ENCODE measurements at regions not wholly inside any gene's neighbourhood (a gene's known extent, or its start where the extent isn't known, plus 50 kb on each side); places are given as distances from the start of the nearest gene placed in this dataset.

DNA sequence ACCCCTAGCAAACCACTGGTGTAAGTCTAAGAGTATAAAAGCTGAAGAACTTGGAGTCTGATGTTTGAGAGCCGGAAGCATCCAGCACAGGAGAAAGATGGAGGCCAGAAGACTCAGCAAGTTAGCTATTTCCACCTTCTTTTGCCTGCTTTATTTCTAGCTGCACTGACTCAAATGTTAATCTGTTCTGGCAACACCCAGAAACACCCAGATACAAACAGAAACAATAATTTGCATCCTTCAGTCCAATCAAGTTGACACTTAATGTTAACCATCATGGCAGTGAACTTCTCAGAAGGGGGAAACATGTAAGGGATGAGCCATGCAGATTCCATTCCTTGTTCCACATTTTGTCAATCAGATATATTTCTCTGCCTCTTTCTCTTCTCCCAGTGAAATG, 101.8 kb upstream of the FERD3L start:
- H3K4me3 ChIP-seq (ENCODE audit: low read depth, low read length): no peak overlapping the region
- H3K36me3 ChIP-seq (ENCODE audit: control insufficient read depth, insufficient read depth, low read length): no peaks in the 10 kb centered on the region
- TF ChIP-seq, protein P1, sequence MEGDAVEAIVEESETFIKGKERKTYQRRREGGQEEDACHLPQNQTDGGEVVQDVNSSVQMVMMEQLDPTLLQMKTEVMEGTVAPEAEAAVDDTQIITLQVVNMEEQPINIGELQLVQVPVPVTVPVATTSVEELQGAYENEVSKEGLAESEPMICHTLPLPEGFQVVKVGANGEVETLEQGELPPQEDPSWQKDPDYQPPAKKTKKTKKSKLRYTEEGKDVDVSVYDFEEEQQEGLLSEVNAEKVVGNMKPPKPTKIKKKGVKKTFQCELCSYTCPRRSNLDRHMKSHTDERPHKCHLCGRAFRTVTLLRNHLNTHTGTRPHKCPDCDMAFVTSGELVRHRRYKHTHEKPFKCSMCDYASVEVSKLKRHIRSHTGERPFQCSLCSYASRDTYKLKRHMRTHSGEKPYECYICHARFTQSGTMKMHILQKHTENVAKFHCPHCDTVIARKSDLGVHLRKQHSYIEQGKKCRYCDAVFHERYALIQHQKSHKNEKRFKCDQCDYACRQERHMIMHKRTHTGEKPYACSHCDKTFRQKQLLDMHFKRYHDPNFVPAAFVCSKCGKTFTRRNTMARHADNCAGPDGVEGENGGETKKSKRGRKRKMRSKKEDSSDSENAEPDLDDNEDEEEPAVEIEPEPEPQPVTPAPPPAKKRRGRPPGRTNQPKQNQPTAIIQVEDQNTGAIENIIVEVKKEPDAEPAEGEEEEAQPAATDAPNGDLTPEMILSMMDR (IDR thresholded peaks at IDR 0.05; ENCODE audit: insufficient read depth, low read length, severe bottlenecking): no peak
- DNase-seq (ENCODE audit: low read depth) (no peak), FAIRE-seq (no peak)
- no peaks in the 10 kb centered on the region for H3K27me3 ChIP-seq (ENCODE audit: control insufficient read depth, insufficient read depth, low read length)

DNA sequence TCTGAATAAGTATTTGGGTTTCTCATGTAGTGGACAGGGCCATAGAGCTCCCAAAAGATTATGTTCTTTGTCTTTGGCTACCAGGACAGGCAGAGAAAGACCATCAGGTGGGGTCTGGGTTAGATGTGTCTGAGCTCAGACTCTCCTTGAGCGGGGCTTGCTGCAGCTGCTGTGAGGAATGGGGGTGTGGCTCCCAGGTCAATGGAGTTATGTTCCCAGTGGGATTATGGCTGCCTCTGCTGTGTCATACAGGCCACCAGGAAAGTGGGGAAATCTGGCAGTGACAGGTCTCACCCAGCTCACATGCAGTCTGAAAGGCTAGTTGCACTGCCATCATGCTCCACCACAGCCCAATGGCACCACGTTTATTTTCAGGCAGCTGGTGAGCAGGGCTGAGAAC, 97.0 kb upstream of the FERD3L start:
- Histone ChIP-seq H3K4me3 (ENCODE audit: low read depth, low read length) (no peak overlapping the region), H3K36me3 (ENCODE audit: control insufficient read depth, insufficient read depth, low read length) (no peaks in the 10 kb centered on the region), H3K27me3 (ENCODE audit: control insufficient read depth, insufficient read depth, low read length) (no peaks in the 10 kb centered on the region)
- FAIRE-seq (no peak), DNase-seq (ENCODE audit: low read depth) (no peak)
- TF ChIP-seq, protein P1 (IDR thresholded peaks at IDR 0.05; ENCODE audit: insufficient read depth, low read length, severe bottlenecking): no peak

DNA sequence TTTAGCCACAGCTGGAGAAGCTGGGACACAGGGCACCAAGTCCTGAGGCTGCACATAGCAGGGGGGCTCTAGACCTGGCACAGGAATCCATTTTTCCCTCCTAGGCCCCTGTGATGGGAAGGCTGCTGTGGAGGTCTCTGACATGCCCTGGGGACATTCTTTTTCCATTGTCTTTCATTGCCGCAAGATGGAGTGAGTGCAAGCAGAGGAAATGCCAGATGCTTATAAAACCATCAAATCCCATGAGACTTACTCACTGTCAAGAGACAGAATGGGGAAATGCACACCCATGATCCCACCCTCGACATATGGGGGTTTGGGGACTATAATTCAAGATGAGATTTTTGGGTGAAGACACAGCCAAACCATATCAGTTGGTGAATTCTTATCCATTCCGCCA, 94.7 kb upstream of the FERD3L start:
- Histone ChIP-seq H3K4me3 (ENCODE audit: low read depth, low read length) (no peak overlapping the region), H3K27me3 (ENCODE audit: control insufficient read depth, insufficient read depth, low read length) (no peaks in the 10 kb centered on the region), H3K36me3 (ENCODE audit: control insufficient read depth, insufficient read depth, low read length) (no peaks in the 10 kb centered on the region)
- TF ChIP-seq, protein P1 (IDR thresholded peaks at IDR 0.05; ENCODE audit: insufficient read depth, low read length, severe bottlenecking): no peak
- DNase-seq (ENCODE audit: low read depth): no peak
- no peak for FAIRE-seq

DNA sequence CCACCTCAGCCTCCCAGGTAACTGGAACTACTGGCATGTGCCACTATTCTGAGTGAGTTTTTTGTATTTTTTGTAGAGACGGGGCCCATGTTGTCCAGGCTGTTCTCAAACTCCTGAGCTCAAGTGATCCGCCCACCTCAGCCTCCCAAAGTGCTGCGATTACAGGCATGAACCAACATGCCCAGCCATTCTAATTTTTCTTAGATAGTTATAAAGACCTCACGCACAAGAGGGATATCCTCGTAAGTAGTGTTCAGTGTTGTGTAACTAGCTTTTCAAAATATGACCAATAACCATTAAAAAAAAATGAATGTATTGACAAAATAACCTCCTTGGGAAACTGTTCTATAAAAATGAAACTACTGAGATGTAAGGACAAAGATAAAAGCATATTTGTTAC, 90.5 kb upstream of the FERD3L start:
- no peak for FAIRE-seq
- Histone ChIP-seq H3K4me3 (ENCODE audit: low read depth, low read length) (no peak overlapping the region), H3K27me3 (ENCODE audit: control insufficient read depth, insufficient read depth, low read length) (no peaks in the 10 kb centered on the region), H3K36me3 (ENCODE audit: control insufficient read depth, insufficient read depth, low read length) (no peaks in the 10 kb centered on the region)
- DNase-seq (ENCODE audit: low read depth): peak; percentile 52
- TF ChIP-seq, protein P1 (IDR thresholded peaks at IDR 0.05; ENCODE audit: insufficient read depth, low read length, severe bottlenecking): no peak

DNA sequence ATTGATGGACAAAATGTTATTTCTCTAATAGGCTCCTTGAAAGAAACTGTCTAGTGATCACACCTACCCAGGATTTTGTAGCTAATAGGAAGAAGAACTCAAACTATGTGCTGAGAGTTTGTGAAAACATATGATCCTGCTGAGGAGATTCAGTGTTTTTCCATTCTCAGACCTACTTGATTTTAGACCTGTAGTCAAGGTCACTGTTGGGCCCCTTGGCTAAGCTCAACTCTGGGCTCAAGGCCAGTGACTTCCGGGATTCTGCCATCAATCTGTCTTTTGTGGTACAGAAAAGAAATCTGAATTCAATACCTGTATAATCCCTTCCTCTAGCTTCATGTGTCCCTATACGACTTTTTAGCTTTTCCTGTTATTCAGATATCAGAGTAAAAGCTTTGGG, 79.7 kb upstream of the FERD3L start:
- DNase-seq (ENCODE audit: low read depth): no peak
- Histone ChIP-seq H3K4me3 (ENCODE audit: low read depth, low read length) (no peak overlapping the region), H3K36me3 (ENCODE audit: control insufficient read depth, insufficient read depth, low read length) (no peaks in the 10 kb centered on the region), H3K27me3 (ENCODE audit: control insufficient read depth, insufficient read depth, low read length) (no peaks in the 10 kb centered on the region)
- TF ChIP-seq, protein P1 (IDR thresholded peaks at IDR 0.05; ENCODE audit: insufficient read depth, low read length, severe bottlenecking): no peak
- no peak for FAIRE-seq

DNA sequence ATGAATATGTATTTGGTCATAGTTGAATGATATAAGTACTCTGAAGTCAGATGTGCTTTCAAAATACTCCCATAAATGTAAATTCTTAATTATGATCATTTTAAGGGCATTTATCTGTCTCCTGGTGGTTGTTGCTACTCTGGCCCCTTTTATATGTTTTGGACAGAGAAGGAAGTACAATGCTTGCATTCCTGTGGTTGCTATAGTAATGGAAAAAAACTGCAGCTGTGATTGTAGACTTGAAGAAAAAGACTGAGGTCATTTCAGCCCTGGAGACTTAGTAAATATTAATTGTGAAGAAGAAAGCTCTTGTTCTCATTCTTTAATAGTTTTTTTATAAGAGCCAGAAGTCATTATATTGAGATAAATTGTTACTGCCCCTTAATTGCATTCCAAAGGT, 70.2 kb upstream of the FERD3L start:
- DNase-seq (ENCODE audit: low read depth) (no peak), FAIRE-seq (no peak)
- H3K4me3 ChIP-seq (ENCODE audit: low read depth, low read length): no peak overlapping the region
- H3K36me3 ChIP-seq (ENCODE audit: control insufficient read depth, insufficient read depth, low read length): no peaks in the 10 kb centered on the region
- H3K27me3 ChIP-seq (ENCODE audit: control insufficient read depth, insufficient read depth, low read length): no peaks in the 10 kb centered on the region
- TF ChIP-seq, protein P1 (IDR thresholded peaks at IDR 0.05; ENCODE audit: insufficient read depth, low read length, severe bottlenecking): no peak
